Fibroblast of lung (primary cell): ENCODE measurements at regions not wholly inside any gene's neighbourhood (a gene's known extent, or its start where the extent isn't known, plus 50 kb on each side); places are given as distances from the start of the nearest gene placed in this dataset.

Experiments used
- EZH2 ChIP-seq: IDR thresholded peaks from 2 replicates; pipeline ENCODE4 v1.5.1; 2012; ENCODE audit warnings: low read length, control low read depth, mild to moderate bottlenecking; ENCODE audit errors: missing control alignments
- TF ChIP-seq, protein P1 (sequence below), 2 donors: IDR thresholded peaks in 1 of 2; conservative IDR thresholded peaks in 1 of 2; 1 replicate in 1 of 2; 2 replicates in 1 of 2; pipeline ENCODE4 v1.5.1; 2011 to 2012; ENCODE audit warnings: low read length in 2 of 2, control low read depth in 1 of 2, inconsistent platforms in 1 of 2, low read depth in 1 of 2, mild to moderate bottlenecking in 1 of 2

DNA sequence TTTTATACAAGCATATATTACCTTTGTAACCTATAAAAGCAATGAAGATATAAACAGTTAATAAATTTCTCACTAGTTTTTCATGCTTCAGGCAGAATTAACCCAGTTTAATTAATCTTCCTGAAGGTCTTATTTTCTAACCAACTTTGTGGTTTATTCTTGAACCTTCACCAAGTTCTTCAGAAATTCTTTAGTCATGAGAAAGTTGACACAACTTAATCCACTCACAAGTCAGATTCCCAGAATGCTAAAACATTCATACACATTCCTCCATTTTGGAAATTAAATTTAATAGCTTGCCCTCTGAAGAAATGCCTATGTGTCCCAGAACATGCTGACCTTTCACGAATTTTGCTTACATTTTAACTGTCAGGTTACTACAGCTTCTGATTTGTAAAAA is 105.4 kb upstream of the PAM start:
- TF ChIP-seq, protein P1, sequence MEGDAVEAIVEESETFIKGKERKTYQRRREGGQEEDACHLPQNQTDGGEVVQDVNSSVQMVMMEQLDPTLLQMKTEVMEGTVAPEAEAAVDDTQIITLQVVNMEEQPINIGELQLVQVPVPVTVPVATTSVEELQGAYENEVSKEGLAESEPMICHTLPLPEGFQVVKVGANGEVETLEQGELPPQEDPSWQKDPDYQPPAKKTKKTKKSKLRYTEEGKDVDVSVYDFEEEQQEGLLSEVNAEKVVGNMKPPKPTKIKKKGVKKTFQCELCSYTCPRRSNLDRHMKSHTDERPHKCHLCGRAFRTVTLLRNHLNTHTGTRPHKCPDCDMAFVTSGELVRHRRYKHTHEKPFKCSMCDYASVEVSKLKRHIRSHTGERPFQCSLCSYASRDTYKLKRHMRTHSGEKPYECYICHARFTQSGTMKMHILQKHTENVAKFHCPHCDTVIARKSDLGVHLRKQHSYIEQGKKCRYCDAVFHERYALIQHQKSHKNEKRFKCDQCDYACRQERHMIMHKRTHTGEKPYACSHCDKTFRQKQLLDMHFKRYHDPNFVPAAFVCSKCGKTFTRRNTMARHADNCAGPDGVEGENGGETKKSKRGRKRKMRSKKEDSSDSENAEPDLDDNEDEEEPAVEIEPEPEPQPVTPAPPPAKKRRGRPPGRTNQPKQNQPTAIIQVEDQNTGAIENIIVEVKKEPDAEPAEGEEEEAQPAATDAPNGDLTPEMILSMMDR (conservative IDR thresholded peaks at IDR 0.05 in 1 of 2, IDR thresholded peaks at IDR 0.05 in 1 of 2; ENCODE audit: low read depth in 1 of 2, low read length in 2 of 2): no peak
- no peak for TF ChIP-seq EZH2
